K562 (cell line): ENCODE measurements at regions not wholly inside any gene's neighbourhood (a gene's known extent, or its start where the extent isn't known, plus 50 kb on each side); places are given as distances from the start of the nearest gene placed in this dataset.

ENCODE experiments used
- ATAC-seq: fragments of 200-7000 bp; cut with Tn5 transposase; 3 replicates; pipeline ENCODE4 v1.9.1; 2020; ENCODE audit warnings: moderate library complexity
- BruUV-seq: library from RNA; stranded (reverse); fragments of 400-500 nt; replicated peaks from 2 replicates; lab custom pipeline; 2021; lab: Mats Ljungman, UMichigan
- CTCF ChIA-PET: fragments of 300-600 bp; formaldehyde crosslinking; extraction: SDS; loops from one replicate; lab custom pipeline; 2021; ENCODE audit warnings: low intra/inter-chr PET ratio; lab: Yijun Ruan, JAX
- POLR2A ChIA-PET: fragments of 300-600, 350-650 bp; sonication (Branson Sonifier 250); formaldehyde crosslinking; extraction: SDS; loops from one replicate; lab custom pipeline; 2021; ENCODE audit warnings: antibody characterized with exemption, inconsistent platforms; lab: Yijun Ruan, JAX
- DNase-seq, 4 experiments: peaks; one replicate each; pipeline versions ENCODE4 v3.0.0 to v3.0.0-alpha.2; 2011 to 2018; ENCODE audit warnings: low spot score in 3 of 4, mixed read lengths in 3 of 4; ENCODE audit errors: extremely low read depth in 1 of 4
- FAIRE-seq: peaks from 2 replicates; lab custom pipeline; 2011; peaks lifted over from hg19 to GRCh38; lab: Jason Lieb, UNC
- H2AFZ ChIP-seq: 2 replicates; pipeline ENCODE4 v1.6.0; 2011; ENCODE audit warnings: low read depth, low read length, control low read depth, inconsistent platforms
- H3K27ac ChIP-seq: fragments of 200-600 bp; 3 replicates; pipeline ENCODE4 v1.8.0; 2011; ENCODE audit warnings: low read depth, mild to moderate bottlenecking, control low read depth, inconsistent platforms, low read length, moderate library complexity, mixed read lengths; ENCODE audit errors: extremely low read depth
- H3K27me3 ChIP-seq, 2 experiments: fragments of 300-600 bp in 1 of 2; 2 replicates in 1 of 2; 3 replicates in 1 of 2; pipeline versions ENCODE4 v1.6.0 to v1.8.0; 2011; ENCODE audit warnings: inconsistent platforms in 2 of 2, low read length in 2 of 2, mild to moderate bottlenecking in 1 of 2, mixed read lengths in 1 of 2, moderate library complexity in 1 of 2; ENCODE audit not compliant: control insufficient read depth in 2 of 2, insufficient read depth in 2 of 2
- H3K36me3 ChIP-seq: fragments of 300-600 bp; 3 replicates; pipeline ENCODE4 v1.8.0; 2011; ENCODE audit warnings: mild to moderate bottlenecking, low read length, inconsistent platforms; ENCODE audit not compliant: control insufficient read depth, insufficient read depth
- H3K4me1 ChIP-seq, 2 experiments: fragments of 200-600 bp in 1 of 2; replicated peaks in 1 of 2; 2 replicates in 1 of 2; 3 replicates in 1 of 2; pipeline versions ENCODE4 v1.5.1 to v1.8.0; 2011; ENCODE audit warnings: inconsistent platforms in 2 of 2, low read length in 2 of 2, mild to moderate bottlenecking in 1 of 2, mixed read lengths in 1 of 2, moderate library complexity in 1 of 2; ENCODE audit not compliant: control insufficient read depth in 2 of 2, insufficient read depth in 2 of 2
- H3K4me2 ChIP-seq: 2 replicates; pipeline ENCODE4 v1.6.1; 2011; ENCODE audit warnings: low read length, control low read depth, inconsistent platforms, mixed read lengths; ENCODE audit not compliant: insufficient read depth
- H3K4me3 ChIP-seq: fragments of 200-600 bp; sonication (generic), shearing (Covaris generic); 2 replicates; pipeline ENCODE4 v1.5.1; 2016; ENCODE audit warnings: control low read depth, inconsistent platforms
- H3K79me2 ChIP-seq: fragments of 200-600 bp; 3 replicates; pipeline ENCODE4 v1.8.0; 2011; ENCODE audit warnings: low read length, inconsistent platforms; ENCODE audit not compliant: control insufficient read depth, insufficient read depth
- H3K9ac ChIP-seq, 2 experiments: 2 replicates each; pipeline versions ENCODE4 v1.6.0 to v1.6.1; 2011; ENCODE audit warnings: low read depth in 2 of 2, low read length in 2 of 2, control low read depth in 1 of 2, inconsistent platforms in 1 of 2, mild to moderate bottlenecking in 1 of 2, mixed read lengths in 1 of 2; ENCODE audit not compliant: insufficient read depth in 1 of 2
- H3K9me1 ChIP-seq: one replicate; pipeline ENCODE4 v1.6.0; 2011; ENCODE audit warnings: inconsistent platforms, mild to moderate bottlenecking, low read length, moderate library complexity; ENCODE audit not compliant: control insufficient read depth, insufficient read depth
- H3K9me3 ChIP-seq: replicated peaks from 2 replicates; pipeline ENCODE4 v1.5.1; 2011; ENCODE audit warnings: low read depth, low read length, inconsistent platforms; ENCODE audit not compliant: control insufficient read depth, insufficient read depth
- H4K20me1 ChIP-seq: replicated peaks from 2 replicates; pipeline ENCODE4 v1.6.1; 2011; ENCODE audit warnings: low read length, inconsistent platforms, mixed read lengths; ENCODE audit not compliant: control insufficient read depth, insufficient read depth
- NONO ChIP-seq, 2 experiments: fragments of 200-400 bp in 1 of 2; fragments of 450-650 bp in 1 of 2; formaldehyde crosslinking in 1 of 2; IDR thresholded peaks; 2 replicates each; pipeline ENCODE4 v1.6.1; 2017; ENCODE audit warnings: low read depth in 2 of 2, mild to moderate bottlenecking in 2 of 2, moderate library complexity in 2 of 2, low read length in 1 of 2
- SPI1 ChIP-seq: IDR thresholded peaks from 2 replicates; pipeline ENCODE4 v1.6.1; 2011; ENCODE audit warnings: low read depth, low read length, control low read depth, borderline replicate concordance
- TARDBP ChIP-seq: fragments of 450-650 bp; IDR thresholded peaks from 2 replicates; pipeline ENCODE4 v1.6.1; 2016
- ZNF232 ChIP-seq: sonication (generic); formaldehyde crosslinking; IDR thresholded peaks from 2 replicates; pipeline ENCODE4 v1.8.0; 2022; ENCODE audit warnings: mild to moderate bottlenecking, missing genetic modification reagents
- ZNF76 ChIP-seq: fragments of 250-450 bp; sonication (Bioruptor Pico); IDR thresholded peaks from 2 replicates; pipeline ENCODE4 v1.4.0; 2020; ENCODE audit warnings: mild to moderate bottlenecking, moderate library complexity, borderline replicate concordance
- WGBS: fragments of 100-300 bp; shearing (Covaris generic); methylation state at CpG from one replicate; pipeline ENCODE4 v1.1.6; 2016; ENCODE audit warnings: low coverage, mixed read lengths; ENCODE audit not compliant: insufficient coverage; ENCODE audit errors: missing lambda C conversion rate; 5-methylcytosine and 5-hydroxymethylcytosine counted together
- in situ Hi-C: fragments of 300-500 bp; cut with MboI; formaldehyde crosslinking; loops from 4 replicates; pipeline ENCODE4 v1.15.0; 2018; ENCODE audit warnings: inconsistent platforms, mixed read lengths
- intact Hi-C: fragments of 100-400 bp; cut with micrococcal nuclease; formaldehyde crosslinking; loops from 2 replicates; pipeline ENCODE4 v1.14.2; 2022
- TF ChIP-seq, protein P1 (sequence below), 2 experiments: fragments of 450-650 bp in 1 of 2; sonication (generic) in 1 of 2; formaldehyde crosslinking in 1 of 2; IDR thresholded peaks in 1 of 2; conservative IDR thresholded peaks in 1 of 2; 2 replicates each; pipeline versions ENCODE4 v1.6.1 to v1.8.1; 2016 to 2023; ENCODE audit warnings: mild to moderate bottlenecking in 2 of 2, moderate library complexity in 2 of 2, inconsistent platforms in 1 of 2, missing genetic modification reagents in 1 of 2
- TF ChIP-seq, protein P2 (sequence below): fragments of 450-650 bp; IDR thresholded peaks from 2 replicates; pipeline ENCODE4 v1.6.1; 2017; ENCODE audit warnings: antibody characterized with exemption, mild to moderate bottlenecking

DNA sequence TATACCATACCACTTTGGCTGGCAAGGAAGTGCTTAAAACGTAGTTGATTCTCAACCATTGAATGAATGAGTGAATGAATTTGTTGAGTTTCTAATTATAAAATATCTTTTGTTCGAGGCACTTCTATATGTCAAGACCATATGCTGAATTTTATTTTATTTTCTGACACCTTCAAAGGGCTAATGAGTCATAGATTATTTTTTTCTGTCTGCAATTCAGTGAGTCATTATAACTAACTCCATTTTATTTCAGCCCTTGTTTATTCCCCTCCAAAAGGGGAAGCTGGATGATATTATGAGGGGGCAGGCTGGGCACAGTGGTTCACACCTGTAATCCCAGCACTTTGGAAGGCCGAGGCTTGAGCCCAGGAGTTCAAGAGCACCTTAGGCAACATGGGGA lies 142.4 kb downstream of the P2RY1 start:
- WGBS, result 59% methylated on average over 3 of the region's 3 CpGs
- CTCF ChIA-PET, result no interaction called here
- no TSS peak for BruUV-seq

More for the DNA sequence above, 142.4 kb downstream of the P2RY1 start:
- Histone ChIP-seq H3K79me2 (no peaks in the 10 kb centered on the region), H3K27me3 (no peaks in the 10 kb centered on the region), H4K20me1 (no peaks in the 10 kb centered on the region), H3K27ac (peak overlapping the region; percentile 92), H3K4me2 (0 out of 2 replicates have a peak overlapping the region, but pooled peaks have one; percentile 5), H2AFZ (peak overlapping the region; percentile 80), H3K36me3 (no peaks in the 10 kb centered on the region; the same call in 2 of the 3 replicates), H3K4me3 (no peak overlapping the region), H3K9me1 (no peaks in the 10 kb centered on the region), H3K9me3 (peaks cover 16% of the 10 kb centered on the region), H3K9ac (peak overlapping the region in 1 of 2 experiments; percentile 65; a peak in 1 of 4 replicates), H3K4me1 (peaks cover 18 to 42% of the 10 kb centered on the region in 2 experiments; a peak in 4 of 5 replicates)
- intact Hi-C loops, result no loop called here
- TF ChIP-seq NONO (IDR thresholded peaks at IDR 0.05; ENCODE audit: low read depth in 2 of 2, low read length in 1 of 2) (no peak), ZNF76 (CRISPR knock-in tag) (no peak), ZNF232 (no peak), TARDBP (no peak), SPI1 (0 out of 2 replicates have a peak, but pooled peaks have one; percentile 14)
- TF ChIP-seq, protein P1, sequence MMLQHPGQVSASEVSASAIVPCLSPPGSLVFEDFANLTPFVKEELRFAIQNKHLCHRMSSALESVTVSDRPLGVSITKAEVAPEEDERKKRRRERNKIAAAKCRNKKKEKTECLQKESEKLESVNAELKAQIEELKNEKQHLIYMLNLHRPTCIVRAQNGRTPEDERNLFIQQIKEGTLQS (IDR thresholded peaks at IDR 0.05), result peak; percentile 54
- TF ChIP-seq, protein P1 (CRISPR knock-in tag; conservative IDR thresholded peaks at IDR 0.05), result no peak
- TF ChIP-seq, protein P2, sequence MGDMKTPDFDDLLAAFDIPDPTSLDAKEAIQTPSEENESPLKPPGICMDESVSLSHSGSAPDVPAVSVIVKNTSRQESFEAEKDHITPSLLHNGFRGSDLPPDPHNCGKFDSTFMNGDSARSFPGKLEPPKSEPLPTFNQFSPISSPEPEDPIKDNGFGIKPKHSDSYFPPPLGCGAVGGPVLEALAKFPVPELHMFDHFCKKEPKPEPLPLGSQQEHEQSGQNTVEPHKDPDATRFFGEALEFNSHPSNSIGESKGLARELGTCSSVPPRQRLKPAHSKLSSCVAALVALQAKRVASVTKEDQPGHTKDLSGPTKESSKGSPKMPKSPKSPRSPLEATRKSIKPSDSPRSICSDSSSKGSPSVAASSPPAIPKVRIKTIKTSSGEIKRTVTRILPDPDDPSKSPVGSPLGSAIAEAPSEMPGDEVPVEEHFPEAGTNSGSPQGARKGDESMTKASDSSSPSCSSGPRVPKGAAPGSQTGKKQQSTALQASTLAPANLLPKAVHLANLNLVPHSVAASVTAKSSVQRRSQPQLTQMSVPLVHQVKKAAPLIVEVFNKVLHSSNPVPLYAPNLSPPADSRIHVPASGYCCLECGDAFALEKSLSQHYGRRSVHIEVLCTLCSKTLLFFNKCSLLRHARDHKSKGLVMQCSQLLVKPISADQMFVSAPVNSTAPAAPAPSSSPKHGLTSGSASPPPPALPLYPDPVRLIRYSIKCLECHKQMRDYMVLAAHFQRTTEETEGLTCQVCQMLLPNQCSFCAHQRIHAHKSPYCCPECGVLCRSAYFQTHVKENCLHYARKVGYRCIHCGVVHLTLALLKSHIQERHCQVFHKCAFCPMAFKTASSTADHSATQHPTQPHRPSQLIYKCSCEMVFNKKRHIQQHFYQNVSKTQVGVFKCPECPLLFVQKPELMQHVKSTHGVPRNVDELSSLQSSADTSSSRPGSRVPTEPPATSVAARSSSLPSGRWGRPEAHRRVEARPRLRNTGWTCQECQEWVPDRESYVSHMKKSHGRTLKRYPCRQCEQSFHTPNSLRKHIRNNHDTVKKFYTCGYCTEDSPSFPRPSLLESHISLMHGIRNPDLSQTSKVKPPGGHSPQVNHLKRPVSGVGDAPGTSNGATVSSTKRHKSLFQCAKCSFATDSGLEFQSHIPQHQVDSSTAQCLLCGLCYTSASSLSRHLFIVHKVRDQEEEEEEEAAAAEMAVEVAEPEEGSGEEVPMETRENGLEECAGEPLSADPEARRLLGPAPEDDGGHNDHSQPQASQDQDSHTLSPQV, result peak; percentile 7
- POLR2A ChIA-PET, result no interaction called here
- FAIRE-seq (no peak), ATAC-seq (no peak), DNase-seq (peak in 1 of 4 experiments; percentile 16)
- in situ Hi-C loops, result no loop called here
